ENCODE measurements at regions not wholly inside any gene's neighbourhood (a gene's known extent, or its start where the extent isn't known, plus 50 kb on each side); places are given as distances from the start of the nearest gene placed in this dataset.
"Not testable (repeated sequence)": the region's sequence is repeated elsewhere in the genome, so short reads cannot be mapped to it uniquely, and the experiment has no call there.

DNA sequence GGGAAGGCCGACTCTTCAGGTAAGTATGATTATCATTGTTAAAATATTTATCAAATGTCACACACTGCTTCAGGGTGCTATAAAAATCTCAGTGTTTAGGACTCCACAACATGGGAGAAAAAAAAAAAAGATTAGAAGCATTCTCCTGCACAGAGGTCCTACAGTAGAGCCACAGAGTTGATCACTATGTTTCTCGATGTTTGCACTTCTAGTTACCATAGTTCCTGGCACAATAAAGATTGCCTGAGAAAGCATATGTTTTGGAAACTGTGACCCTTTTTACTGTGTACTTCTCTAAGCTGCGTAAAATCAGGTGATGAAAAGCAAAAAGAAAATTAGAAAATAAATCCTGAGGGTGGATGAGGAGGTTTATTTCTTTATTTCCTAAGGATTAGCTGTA is 269.9 kb upstream of the SYNCRIP start:
- Mint-ChIP-seq H3K4me3 (no peak overlapping the region), H3K9me3 (peaks cover 1% of the 10 kb centered on the region)

GRCh38 chr6:85911067-85911466 is 268.4 kb upstream of the SYNCRIP start:
- H3K4me3 Mint-ChIP-seq, result no peak overlapping the region
- H3K9me3 Mint-ChIP-seq, result peaks cover 5% of the 10 kb centered on the region
- H3K36me3 Mint-ChIP-seq (ENCODE audit: low read depth), result no peaks in the 10 kb centered on the region
- H3K27me3 Mint-ChIP-seq (ENCODE audit: low read depth), result no peaks in the 10 kb centered on the region
- H3K4me1 Mint-ChIP-seq, result no peaks in the 10 kb centered on the region
- H3K27ac Mint-ChIP-seq, result no peak overlapping the region
- TF ChIP-seq, protein P1, sequence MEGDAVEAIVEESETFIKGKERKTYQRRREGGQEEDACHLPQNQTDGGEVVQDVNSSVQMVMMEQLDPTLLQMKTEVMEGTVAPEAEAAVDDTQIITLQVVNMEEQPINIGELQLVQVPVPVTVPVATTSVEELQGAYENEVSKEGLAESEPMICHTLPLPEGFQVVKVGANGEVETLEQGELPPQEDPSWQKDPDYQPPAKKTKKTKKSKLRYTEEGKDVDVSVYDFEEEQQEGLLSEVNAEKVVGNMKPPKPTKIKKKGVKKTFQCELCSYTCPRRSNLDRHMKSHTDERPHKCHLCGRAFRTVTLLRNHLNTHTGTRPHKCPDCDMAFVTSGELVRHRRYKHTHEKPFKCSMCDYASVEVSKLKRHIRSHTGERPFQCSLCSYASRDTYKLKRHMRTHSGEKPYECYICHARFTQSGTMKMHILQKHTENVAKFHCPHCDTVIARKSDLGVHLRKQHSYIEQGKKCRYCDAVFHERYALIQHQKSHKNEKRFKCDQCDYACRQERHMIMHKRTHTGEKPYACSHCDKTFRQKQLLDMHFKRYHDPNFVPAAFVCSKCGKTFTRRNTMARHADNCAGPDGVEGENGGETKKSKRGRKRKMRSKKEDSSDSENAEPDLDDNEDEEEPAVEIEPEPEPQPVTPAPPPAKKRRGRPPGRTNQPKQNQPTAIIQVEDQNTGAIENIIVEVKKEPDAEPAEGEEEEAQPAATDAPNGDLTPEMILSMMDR (IDR thresholded peaks at IDR 0.05; ENCODE audit: unreplicated experiment in 3 of 3), result no peak

More for the DNA sequence above, 269.9 kb upstream of the SYNCRIP start:
- no peaks in the 10 kb centered on the region for H3K4me1 Mint-ChIP-seq
- H3K27ac Mint-ChIP-seq, result no peak overlapping the region
- no peaks in the 10 kb centered on the region for H3K36me3 Mint-ChIP-seq (ENCODE audit: low read depth)
- TF ChIP-seq, protein P1 (IDR thresholded peaks at IDR 0.05; ENCODE audit: unreplicated experiment in 3 of 3), result no peak
- no peaks in the 10 kb centered on the region for H3K27me3 Mint-ChIP-seq (ENCODE audit: low read depth)

DNA sequence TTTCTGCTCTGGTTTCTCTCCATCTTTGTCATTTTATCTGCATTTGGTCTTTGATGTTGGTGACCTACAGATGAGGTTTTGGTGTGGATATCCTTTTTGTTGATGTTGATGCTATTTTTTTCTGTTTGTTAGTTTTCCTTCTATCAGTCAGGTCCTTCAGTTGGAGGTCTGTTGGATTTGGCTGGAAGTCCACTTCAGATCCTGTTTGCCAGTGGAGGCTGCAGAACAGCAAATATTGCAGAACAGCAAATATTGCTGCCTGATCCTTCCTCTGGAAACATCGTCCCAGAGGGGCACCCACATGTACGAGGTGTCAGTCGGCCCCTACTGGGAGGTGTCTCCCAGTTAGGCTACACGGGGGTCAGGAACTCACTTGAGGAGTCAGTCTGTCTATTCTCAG is 265.4 kb upstream of the SYNCRIP start:
- H3K36me3 Mint-ChIP-seq (ENCODE audit: low read depth); H3K9me3 Mint-ChIP-seq; H3K27ac Mint-ChIP-seq; H3K27me3 Mint-ChIP-seq (ENCODE audit: low read depth); H3K4me3 Mint-ChIP-seq; H3K4me1 Mint-ChIP-seq: not testable (repeated sequence)

DNA sequence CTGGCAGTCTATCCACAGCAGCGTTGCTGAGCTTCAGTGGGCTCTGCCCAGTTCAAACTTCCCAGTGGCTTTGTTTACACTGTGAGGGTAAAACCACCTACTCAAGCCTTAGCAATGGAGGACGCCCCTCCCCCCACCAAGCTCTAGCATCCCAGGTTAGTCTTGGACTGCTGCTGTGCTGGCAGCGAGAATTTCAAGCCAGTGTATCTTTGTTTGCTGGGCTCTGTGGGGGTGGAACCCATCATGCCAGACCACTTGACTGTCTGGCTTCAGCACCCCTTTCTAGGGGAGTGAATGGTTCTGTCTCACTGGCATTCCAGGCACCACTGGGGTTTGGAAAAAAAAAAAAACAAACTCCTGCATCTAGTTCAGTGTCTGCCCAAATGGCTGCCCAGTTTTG is 249.7 kb upstream of the SYNCRIP start:
- no peak overlapping the region for H3K4me3 Mint-ChIP-seq
- H3K36me3 Mint-ChIP-seq (ENCODE audit: low read depth), result no peaks in the 10 kb centered on the region
- peaks cover 22% of the 10 kb centered on the region for H3K9me3 Mint-ChIP-seq
- TF ChIP-seq, protein P1 (IDR thresholded peaks at IDR 0.05; ENCODE audit: unreplicated experiment in 3 of 3), result no peak
- no peaks in the 10 kb centered on the region for H3K4me1 Mint-ChIP-seq
- no peaks in the 10 kb centered on the region for H3K27me3 Mint-ChIP-seq (ENCODE audit: low read depth)
- no peak overlapping the region for H3K27ac Mint-ChIP-seq

- TF ChIP-seq, protein P1 (IDR thresholded peaks at IDR 0.05; ENCODE audit: unreplicated experiment in 3 of 3), result no peak
These were observed 244.8 kb upstream of the SYNCRIP start for GRCh38 chr6:85887461-85887860.

DNA sequence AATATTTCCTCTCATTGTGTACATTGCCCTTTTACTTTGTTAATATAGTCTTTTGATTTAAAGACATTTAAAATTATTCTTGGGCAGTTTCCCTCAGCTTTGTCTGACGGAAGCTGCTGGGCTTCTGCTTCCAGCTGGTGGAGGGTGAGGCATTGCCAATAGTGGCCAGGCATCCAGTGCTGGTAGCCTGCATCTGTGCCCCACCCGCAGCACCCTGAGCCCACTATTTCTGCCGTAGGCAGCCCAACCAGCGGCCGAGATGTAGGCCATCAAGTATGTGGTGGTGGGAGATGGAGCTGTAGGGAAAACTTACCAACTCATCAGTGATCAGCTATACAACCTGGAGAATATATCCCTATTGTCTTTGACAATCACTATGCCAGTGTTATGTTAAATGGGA is 226.0 kb upstream of the SYNCRIP start:
- no peaks in the 10 kb centered on the region for H3K36me3 Mint-ChIP-seq (ENCODE audit: low read depth)
- peaks cover 3% of the 10 kb centered on the region for H3K9me3 Mint-ChIP-seq

More at GRCh38 chr6:85887461-85887860, 244.8 kb upstream of the SYNCRIP start:
- H3K9me3 Mint-ChIP-seq, result peaks cover 16% of the 10 kb centered on the region
- H3K27ac Mint-ChIP-seq, result no peak overlapping the region
- H3K4me3 Mint-ChIP-seq, result no peak overlapping the region
- H3K36me3 Mint-ChIP-seq (ENCODE audit: low read depth), result no peaks in the 10 kb centered on the region
- H3K27me3 Mint-ChIP-seq (ENCODE audit: low read depth), result no peaks in the 10 kb centered on the region
- no peaks in the 10 kb centered on the region for H3K4me1 Mint-ChIP-seq

More for the DNA sequence above, 226.0 kb upstream of the SYNCRIP start:
- Mint-ChIP-seq H3K27me3 (ENCODE audit: low read depth) (no peaks in the 10 kb centered on the region), H3K4me1 (no peaks in the 10 kb centered on the region), H3K27ac (no peak overlapping the region), H3K4me3 (no peak overlapping the region)
- TF ChIP-seq, protein P1 (IDR thresholded peaks at IDR 0.05; ENCODE audit: unreplicated experiment in 3 of 3), result no peak

Data from nephron (organoid).